NOMO-1 treated with DMSO at 0.1 percent for 48 hours (cell line): ENCODE measurements at regions not wholly inside any gene's neighbourhood (a gene's known extent, or its start where the extent isn't known, plus 50 kb on each side); places are given as distances from the start of the nearest gene placed in this dataset.

Experiments used
- DNase-seq: peaks from one replicate; lab custom pipeline; 2025; ENCODE audit not compliant: unreplicated experiment; lab: John Stamatoyannopoulos, UW

GRCh38 chr5:2461701-2462691 lies 289.5 kb downstream of the IRX2 start:
- DNase-seq = no peak

- DNase-seq = no peak
These were observed 291.4 kb downstream of the IRX2 start for GRCh38 chr5:2460098-2460497.

- no peak for DNase-seq
These were observed 292.2 kb downstream of the IRX2 start for GRCh38 chr5:2459251-2459650.

GRCh38 chr5:2455878-2456277 lies 295.6 kb downstream of the IRX2 start:
- no peak for DNase-seq

GRCh38 chr5:2454876-2455275 lies 296.6 kb downstream of the IRX2 start:
- no peak for DNase-seq

GRCh38 chr5:2453781-2454180 lies 297.7 kb downstream of the IRX2 start:
- DNase-seq = no peak

- no peak for DNase-seq
These were observed 300.4 kb downstream of the IRX2 start for GRCh38 chr5:2451100-2451499.

GRCh38 chr5:2442496-2443354 lies 308.8 kb downstream of the IRX2 start:
- no peak for DNase-seq

- no peak for DNase-seq
These were observed 309.8 kb downstream of the IRX2 start for GRCh38 chr5:2441495-2442180.

GRCh38 chr5:2439608-2440007 lies 311.9 kb downstream of the IRX2 start:
- no peak for DNase-seq

- DNase-seq = no peak
These were observed 318.4 kb downstream of the IRX2 start for GRCh38 chr5:2433086-2433485.

GRCh38 chr5:2432076-2432920 lies 319.2 kb downstream of the IRX2 start:
- DNase-seq = no peak

GRCh38 chr5:2430606-2431005 lies 320.9 kb downstream of the IRX2 start:
- DNase-seq = peak; percentile 87

GRCh38 chr5:2427983-2428382 lies 323.5 kb downstream of the IRX2 start:
- DNase-seq = no peak

GRCh38 chr5:2423634-2424033 lies 327.8 kb downstream of the IRX2 start:
- no peak for DNase-seq

GRCh38 chr5:2417301-2417700 lies 334.2 kb downstream of the IRX2 start:
- no peak for DNase-seq

GRCh38 chr5:2415678-2416077 lies 335.8 kb downstream of the IRX2 start:
- DNase-seq = no peak

- no peak for DNase-seq
These were observed 341.0 kb downstream of the IRX2 start for GRCh38 chr5:2410451-2410850.

GRCh38 chr5:2403296-2403695 lies 348.2 kb downstream of the IRX2 start:
- no peak for DNase-seq

- no peak for DNase-seq
These were observed 351.7 kb downstream of the IRX2 start for GRCh38 chr5:2399804-2400203.
